IMR-90 (cell line): ENCODE measurements at regions not wholly inside any gene's neighbourhood (a gene's known extent, or its start where the extent isn't known, plus 50 kb on each side); places are given as distances from the start of the nearest gene placed in this dataset.

Experiments
- ATAC-seq: fragments of 200-7000 bp; cut with Tn5 transposase; 2 replicates; pipeline ENCODE4 v1.9.1; 2020; ENCODE audit warnings: low read depth, mild to moderate bottlenecking, moderate library complexity
- BruUV-seq: library from RNA; stranded (reverse); fragments of 400-500 nt; replicated peaks from 2 replicates; lab custom pipeline; 2021; lab: Mats Ljungman, UMichigan
- CTCF ChIA-PET: fragments of 300-600 bp; formaldehyde crosslinking; extraction: SDS; loops from one replicate; lab custom pipeline; 2021; ENCODE audit warnings: antibody characterized with exemption; lab: Yijun Ruan, JAX
- POLR2A ChIA-PET: fragments of 300-600 bp; sonication (Branson Sonifier 250); formaldehyde crosslinking; loops from one replicate; lab custom pipeline; 2022; ENCODE audit warnings: antibody characterized with exemption; ENCODE audit not compliant: unreplicated experiment; lab: Charles Lee
- DNase-seq: peaks from one replicate; pipeline ENCODE4 v3.0.0; 2013
- H2AFZ ChIP-seq: replicated peaks from 2 replicates; pipeline ENCODE3; 2013; ENCODE audit warnings: low read length, mild to moderate bottlenecking; ENCODE audit not compliant: poor library complexity
- H2AK5ac ChIP-seq: 2 replicates; pipeline ENCODE4 v1.6.1; 2013; ENCODE audit warnings: low read depth, low read length, inconsistent platforms
- H2AK9ac ChIP-seq: replicated peaks from 2 replicates; pipeline ENCODE3; 2013; ENCODE audit warnings: mild to moderate bottlenecking, low read depth, low read length, moderate library complexity; ENCODE audit not compliant: poor library complexity
- H2BK120ac ChIP-seq: 2 replicates; pipeline ENCODE4 v1.6.1; 2013; ENCODE audit warnings: low read depth, low read length, inconsistent platforms
- H2BK15ac ChIP-seq: 3 replicates; pipeline ENCODE4 v1.6.1; 2013; ENCODE audit warnings: low read depth, low read length, inconsistent platforms
- H2BK20ac ChIP-seq: 2 replicates; pipeline ENCODE4 v1.6.1; 2013; ENCODE audit warnings: low read depth, mild to moderate bottlenecking, inconsistent platforms, low read length, moderate library complexity
- H2BK5ac ChIP-seq: 2 replicates; pipeline ENCODE4 v1.6.1; 2013; ENCODE audit warnings: mild to moderate bottlenecking, low read depth, low read length, inconsistent platforms; ENCODE audit not compliant: poor library complexity, severe bottlenecking
- H3K14ac ChIP-seq: replicated peaks from 2 replicates; pipeline ENCODE4 v1.6.1; 2013; ENCODE audit warnings: low read depth, low read length, inconsistent platforms
- H3K18ac ChIP-seq: 2 replicates; pipeline ENCODE4 v1.6.1; 2013; ENCODE audit warnings: low read depth, low read length, control low read depth
- H3K23ac ChIP-seq: 2 replicates; pipeline ENCODE4 v1.6.1; 2013; ENCODE audit warnings: low read depth, low read length, inconsistent platforms
- H3K27ac ChIP-seq: 2 replicates; pipeline ENCODE4 v1.5.1; 2013; ENCODE audit warnings: mild to moderate bottlenecking, control low read depth, low read length; ENCODE audit not compliant: insufficient read depth
- H3K27me3 ChIP-seq: 2 replicates; pipeline ENCODE4 v1.6.1; 2013; ENCODE audit warnings: low read length; ENCODE audit not compliant: control insufficient read depth, insufficient read depth
- H3K36me3 ChIP-seq: 2 replicates; pipeline ENCODE4 v1.6.1; 2013; ENCODE audit warnings: low read length, mixed read lengths; ENCODE audit not compliant: control insufficient read depth, insufficient read depth
- H3K4ac ChIP-seq: 2 replicates; pipeline ENCODE4 v1.6.1; 2013; ENCODE audit warnings: low read depth, low read length, inconsistent platforms
- H3K4me1 ChIP-seq: 2 replicates; pipeline ENCODE4 v1.6.1; 2013; ENCODE audit warnings: low read length, mixed read lengths; ENCODE audit not compliant: control insufficient read depth, insufficient read depth
- H3K4me2 ChIP-seq: 2 replicates; pipeline ENCODE4 v1.6.1; 2013; ENCODE audit warnings: low read depth, mild to moderate bottlenecking, control low read depth, low read length, moderate library complexity
- H3K4me3 ChIP-seq: 2 replicates; pipeline ENCODE4 v1.5.1; 2013; ENCODE audit warnings: low read depth, mild to moderate bottlenecking, control low read depth, low read length, moderate library complexity; ENCODE audit not compliant: insufficient read depth
- H3K56ac ChIP-seq: 2 replicates; pipeline ENCODE4 v1.6.1; 2013; ENCODE audit warnings: low read length, inconsistent platforms; ENCODE audit not compliant: insufficient read depth; ENCODE audit errors: extremely low read depth
- H3K79me1 ChIP-seq, 2 experiments: 2 replicates each; pipeline ENCODE4 v1.6.1; 2013; ENCODE audit warnings: low read length in 2 of 2, inconsistent platforms in 1 of 2, low read depth in 1 of 2
- H3K9ac ChIP-seq: 2 replicates; pipeline ENCODE4 v1.6.1; 2013; ENCODE audit warnings: low read depth, low read length, control low read depth
- H3K9me1 ChIP-seq: 2 replicates; pipeline ENCODE4 v1.6.1; 2013; ENCODE audit warnings: low read length, inconsistent platforms; ENCODE audit not compliant: insufficient read depth
- H3K9me3 ChIP-seq: 2 replicates; pipeline ENCODE4 v1.6.1; 2013; ENCODE audit warnings: low read length; ENCODE audit not compliant: control insufficient read depth, insufficient read depth
- H4K20me1 ChIP-seq: 2 replicates; pipeline ENCODE4 v1.6.1; 2013; ENCODE audit warnings: low read length, inconsistent platforms; ENCODE audit not compliant: insufficient read depth
- H4K5ac ChIP-seq: 2 replicates; pipeline ENCODE4 v1.6.1; 2013; ENCODE audit warnings: mild to moderate bottlenecking, low read depth, low read length, control low read depth
- H4K8ac ChIP-seq, 2 experiments: 2 replicates each; pipeline ENCODE4 v1.6.1; 2013; ENCODE audit warnings: low read depth in 2 of 2, low read length in 2 of 2, control low read depth in 1 of 2, inconsistent platforms in 1 of 2
- H4K91ac ChIP-seq: 2 replicates; pipeline ENCODE4 v1.6.1; 2013; ENCODE audit warnings: low read depth, low read length, inconsistent platforms; ENCODE audit not compliant: insufficient read depth
- BHLHE40 ChIP-seq: fragments of 150-350 bp; IDR thresholded peaks from 2 replicates; pipeline ENCODE4 v1.6.1; 2016; ENCODE audit warnings: mild to moderate bottlenecking, low read depth, low read length
- CEBPB ChIP-seq: IDR thresholded peaks from 2 replicates; pipeline ENCODE4 v1.6.1; 2012; ENCODE audit warnings: low read depth, low read length, improper control_type of control experiment
- CHD1 ChIP-seq: IDR thresholded peaks from 2 replicates; pipeline ENCODE4 v1.6.1; 2012; ENCODE audit warnings: low read depth, low read length, improper control_type of control experiment
- CTCF ChIP-seq: conservative IDR thresholded peaks from 2 replicates; pipeline ENCODE4 v1.5.1; 2012; ENCODE audit warnings: mild to moderate bottlenecking, low read depth, low read length, improper control_type of control experiment
- ELK1 ChIP-seq: fragments of 150-350 bp; IDR thresholded peaks from 2 replicates; pipeline ENCODE4 v1.6.1; 2016; ENCODE audit warnings: low read depth, mild to moderate bottlenecking, low read length, moderate library complexity, borderline replicate concordance
- FOS ChIP-seq: fragments of 150-350 bp; IDR thresholded peaks from 2 replicates; pipeline ENCODE4 v1.6.1; 2016; ENCODE audit warnings: low read depth, low read length
- MAFK ChIP-seq: IDR thresholded peaks from 2 replicates; pipeline ENCODE4 v1.6.1; 2012; ENCODE audit warnings: low read depth, low read length, improper control_type of control experiment
- MAZ ChIP-seq: IDR thresholded peaks from 2 replicates; pipeline ENCODE4 v1.6.1; 2012; ENCODE audit warnings: low read depth, mild to moderate bottlenecking, low read length, improper control_type of control experiment, moderate library complexity, borderline replicate concordance
- MXI1 ChIP-seq: IDR thresholded peaks from 2 replicates; pipeline ENCODE4 v1.6.1; 2012; ENCODE audit warnings: low read depth, mild to moderate bottlenecking, low read length, moderate library complexity, borderline replicate concordance
- NFE2L2 ChIP-seq: fragments of 150-350 bp; IDR thresholded peaks from 2 replicates; pipeline ENCODE4 v1.6.1; 2016; ENCODE audit warnings: low read depth, mild to moderate bottlenecking, low read length
- POLR2A ChIP-seq: IDR thresholded peaks from 2 replicates; pipeline ENCODE4 v1.6.1; 2012; ENCODE audit warnings: mild to moderate bottlenecking, low read depth, low read length
- RAD21 ChIP-seq: IDR thresholded peaks from 2 replicates; pipeline ENCODE4 v1.6.1; 2012; ENCODE audit warnings: low read length, improper control_type of control experiment
- RCOR1 ChIP-seq: IDR thresholded peaks from 2 replicates; pipeline ENCODE4 v1.6.1; 2012; ENCODE audit warnings: mild to moderate bottlenecking, low read length, improper control_type of control experiment; ENCODE audit not compliant: insufficient replicate concordance
- RFX5 ChIP-seq: IDR thresholded peaks from 2 replicates; pipeline ENCODE4 v1.8.0; 2012; ENCODE audit warnings: low read depth, mild to moderate bottlenecking, low read length, moderate library complexity
- SMC3 ChIP-seq: fragments of 150-350 bp; IDR thresholded peaks from 2 replicates; pipeline ENCODE4 v1.6.1; 2016; ENCODE audit warnings: low read depth, mild to moderate bottlenecking, antibody characterized with exemption, low read length, moderate library complexity
- USF2 ChIP-seq: fragments of 150-350 bp; IDR thresholded peaks from 2 replicates; pipeline ENCODE4 v1.6.1; 2017; ENCODE audit warnings: mild to moderate bottlenecking, antibody characterized with exemption, low read length, low read depth
- WGBS, 2 experiments: methylation state at CpG; one replicate each; pipeline versions ENCODE4 v1.1.5 to v1.1.7; 2013; ENCODE audit warnings: missing lambda C conversion rate in 2 of 2; ENCODE audit not compliant: insufficient read length in 1 of 2; ENCODE audit errors: extremely low coverage in 2 of 2; 5-methylcytosine and 5-hydroxymethylcytosine counted together
- dilution Hi-C: fragments of 300-500 bp; cut with HindIII; formaldehyde crosslinking; loops from one replicate; pipeline ENCODE4 v1.14.3; 2018; ENCODE audit warnings: low sequenced_read_pairs; ENCODE audit not compliant: unreplicated experiment
- in situ Hi-C: fragments of 300-500 bp; cut with MboI; formaldehyde crosslinking; loops from 3 replicates; pipeline ENCODE4 v1.14.3; 2019; ENCODE audit warnings: low sequenced_read_pairs, inconsistent platforms, mixed read lengths
- intact Hi-C: fragments of 100-400 bp; cut with micrococcal nuclease; formaldehyde crosslinking; loops from 2 replicates; pipeline ENCODE4 v1.10.0; 2022

- no peak overlapping the region for H2BK5ac ChIP-seq
- no peak overlapping the region for H3K4me2 ChIP-seq
- BruUV-seq = no TSS peak
- H3K79me1 ChIP-seq = no peaks in the 10 kb centered on the region
- no peaks in the 10 kb centered on the region for H3K36me3 ChIP-seq
- H2AFZ ChIP-seq = no peak overlapping the region
- H3K27me3 ChIP-seq = peaks cover 1% of the 10 kb centered on the region; the same call in 1 of the 2 replicates
- H4K5ac ChIP-seq = no peak overlapping the region
- H2BK15ac ChIP-seq = no peak overlapping the region
- peaks cover 2% of the 10 kb centered on the region; the same call in 1 of the 2 replicates for H3K4me1 ChIP-seq
- H3K9ac ChIP-seq = no peak overlapping the region
- WGBS, 2 experiments = no CpG with 5 or more reads among the region's 2 CpGs
- H3K18ac ChIP-seq = no peak overlapping the region
- H2AK9ac ChIP-seq = no peak overlapping the region
- H4K91ac ChIP-seq = no peak overlapping the region
- dilution Hi-C loops (no loop called here), intact Hi-C loops (no loop called here), in situ Hi-C loops (no loop called here)
- H3K27ac ChIP-seq = no peak overlapping the region
- ATAC-seq = no peak
- no peaks in the 10 kb centered on the region for H4K20me1 ChIP-seq
- no peak overlapping the region for H2BK120ac ChIP-seq
- H3K23ac ChIP-seq = no peak overlapping the region
- no peak overlapping the region for H4K8ac ChIP-seq
- H3K9me3 ChIP-seq = no peaks in the 10 kb centered on the region
- no peak overlapping the region for H3K56ac ChIP-seq
- no peak overlapping the region for H2AK5ac ChIP-seq
- no peak overlapping the region for H2BK20ac ChIP-seq
- H3K4me3 ChIP-seq = no peak overlapping the region
- no peak overlapping the region for H3K4ac ChIP-seq
- ChIA-PET CTCF (no interaction called here), POLR2A (no interaction called here)
- H3K14ac ChIP-seq = no peak overlapping the region
- DNase-seq = no peak
- H3K9me1 ChIP-seq = no peaks in the 10 kb centered on the region
- TF ChIP-seq CHD1 = no peak
- no peak for TF ChIP-seq USF2
- TF ChIP-seq MAFK = no peak
- no peak for TF ChIP-seq RFX5
- TF ChIP-seq CEBPB = no peak
- TF ChIP-seq MAZ = no peak
- no peak for TF ChIP-seq MXI1
- no peak for TF ChIP-seq BHLHE40
- no peak for TF ChIP-seq CTCF
- no peak for TF ChIP-seq NFE2L2
- TF ChIP-seq FOS = no peak
- no peak for TF ChIP-seq POLR2A
- TF ChIP-seq RAD21 = no peak
- TF ChIP-seq ELK1 = no peak
- no peak for TF ChIP-seq SMC3
- no peak for TF ChIP-seq RCOR1
Observed at GRCh38 chr9:115437418-115437817, 319.5 kb upstream of the TNC start.
